ENCODE measurements at regions not wholly inside any gene's neighbourhood (a gene's known extent, or its start where the extent isn't known, plus 50 kb on each side); places are given as distances from the start of the nearest gene placed in this dataset.
"Not testable (repeated sequence)": the region's sequence is repeated elsewhere in the genome, so short reads cannot be mapped to it uniquely, and the experiment has no call there.

DNA sequence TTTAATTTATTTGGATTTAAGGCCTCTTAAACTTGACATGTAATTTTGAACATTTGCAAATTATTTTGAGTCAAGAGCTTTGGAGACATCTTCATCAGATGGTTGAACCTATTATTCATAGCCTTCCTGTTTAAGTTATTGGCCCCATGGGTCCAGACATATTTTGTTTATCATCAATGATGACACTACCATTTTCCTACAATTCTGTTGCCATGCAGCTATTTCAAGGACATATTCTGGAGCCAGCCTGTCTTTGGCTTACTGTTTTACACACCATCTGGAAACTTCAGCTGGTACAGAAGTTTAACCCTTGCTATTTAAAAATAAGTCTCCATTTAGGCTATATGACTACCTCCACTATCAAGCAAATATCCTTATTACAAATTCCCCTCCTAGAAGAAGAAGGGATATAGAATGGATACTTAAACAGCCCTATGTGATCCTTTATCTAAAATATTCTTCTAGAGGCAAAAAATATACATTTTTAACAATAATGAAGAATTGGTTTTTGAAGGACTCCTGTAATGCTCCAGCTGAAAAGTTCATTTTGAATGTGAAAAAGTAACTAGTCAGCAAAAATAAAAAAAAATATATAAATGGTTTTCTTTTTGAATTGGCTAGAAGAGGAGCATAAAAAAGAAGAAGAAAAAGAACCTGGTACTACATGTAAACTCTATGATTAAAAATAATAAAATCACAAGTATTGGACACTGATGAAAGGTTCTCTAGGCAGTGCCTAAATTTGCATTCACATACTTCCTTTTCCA, 544.0 kb upstream of the HS3ST5 start:
- no peak for DNase-seq

DNA sequence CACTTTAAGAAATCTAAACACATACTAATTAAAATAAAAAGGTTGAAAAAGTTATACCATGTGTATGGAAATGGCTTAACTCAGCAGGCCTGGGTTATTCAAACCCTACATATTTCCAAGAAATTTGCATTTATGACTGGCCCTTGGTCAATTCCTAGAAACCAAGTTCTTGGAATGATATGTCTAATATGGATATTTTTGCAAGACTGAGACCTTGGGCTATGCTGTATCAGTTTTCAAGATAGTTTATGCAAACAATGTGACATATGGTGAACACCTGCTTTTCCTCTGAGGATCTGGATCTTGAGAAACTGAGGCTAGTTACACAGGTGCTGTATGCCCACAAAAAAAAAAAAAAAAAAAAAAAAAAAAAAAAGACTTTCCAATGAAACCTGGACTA, 536.9 kb upstream of the HS3ST5 start:
- no peak for DNase-seq

DNA sequence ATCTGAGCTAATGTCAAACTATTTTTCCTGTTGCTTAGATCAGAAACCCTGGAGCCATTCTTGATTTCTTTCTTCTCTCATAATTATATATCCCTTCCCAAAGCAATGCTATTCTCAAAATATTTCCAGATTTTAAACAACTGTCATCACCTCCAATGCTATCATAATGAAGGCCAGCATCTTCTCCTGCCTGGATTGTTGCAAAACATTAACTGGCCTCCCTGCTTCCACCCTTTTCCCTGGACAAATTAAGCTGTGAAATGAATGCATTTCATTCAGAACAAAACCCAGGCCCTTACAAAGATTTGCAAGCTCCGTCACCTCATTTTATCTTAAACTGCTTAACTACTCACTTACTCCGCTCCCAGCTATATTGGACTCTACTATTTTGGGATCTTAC, 535.3 kb upstream of the HS3ST5 start:
- no peak for DNase-seq

GRCh38 chr6:114874410-114874809, 531.6 kb upstream of the HS3ST5 start:
- no peak for DNase-seq

GRCh38 chr6:114865506-114865905, 522.7 kb upstream of the HS3ST5 start:
- not testable (repeated sequence) for DNase-seq

DNA sequence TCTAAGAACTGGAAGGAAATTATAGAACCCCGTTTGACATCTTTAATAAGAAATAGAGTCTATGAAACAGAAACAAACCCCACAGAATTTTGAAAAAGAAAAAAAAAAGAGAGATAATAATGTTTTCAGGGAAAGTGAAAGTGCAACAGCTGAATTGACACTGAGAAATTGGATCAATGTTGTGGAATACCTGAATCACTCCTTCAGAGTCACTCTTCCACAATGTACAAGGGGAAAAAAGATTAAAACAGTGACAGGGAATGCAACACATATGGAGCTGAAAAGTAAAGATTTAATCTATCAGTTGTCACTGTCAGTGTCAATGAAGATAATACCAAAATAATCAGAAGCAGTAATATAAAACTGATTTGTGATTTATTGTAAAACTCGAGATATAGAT, 520.8 kb upstream of the HS3ST5 start:
- DNase-seq = no peak

DNA sequence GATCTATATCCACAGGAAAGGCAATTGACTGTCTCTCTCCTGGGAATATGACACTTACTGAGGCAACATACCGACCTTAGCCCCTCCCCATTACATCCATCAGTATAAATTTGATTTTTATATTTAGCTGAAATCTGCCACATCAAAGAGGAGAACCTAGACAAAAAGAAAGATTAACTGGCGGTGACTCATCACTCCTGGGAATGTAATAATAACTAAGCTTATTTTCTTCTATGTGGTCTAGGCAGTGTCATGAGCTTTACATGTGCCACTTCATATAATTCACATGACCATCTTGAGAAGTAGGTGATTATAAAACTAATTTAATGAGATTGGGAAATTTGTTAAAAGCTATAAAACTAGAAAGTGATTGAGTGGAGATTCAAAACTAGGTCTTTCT, 520.0 kb upstream of the HS3ST5 start:
- no peak for DNase-seq

GRCh38 chr6:114862064-114862463, 519.2 kb upstream of the HS3ST5 start:
- DNase-seq = no peak

DNA sequence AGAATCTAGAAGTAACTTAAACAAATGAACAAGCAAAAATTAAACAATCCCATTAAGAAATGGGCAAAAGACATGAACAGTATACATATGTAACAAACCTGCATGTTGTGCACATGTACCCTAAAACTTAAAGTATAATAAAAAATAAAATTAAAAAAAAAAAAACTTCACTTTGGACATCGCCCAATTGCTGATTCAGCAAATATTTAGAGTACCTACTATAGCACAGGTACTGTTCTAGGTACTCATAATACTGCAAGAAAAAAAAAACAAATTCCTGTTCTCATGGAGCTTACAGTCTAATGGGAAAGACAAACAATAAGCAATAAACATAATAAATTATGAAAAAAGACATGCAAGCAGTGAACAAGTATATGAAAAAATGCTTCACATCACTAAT, 501.5 kb upstream of the HS3ST5 start:
- no peak for DNase-seq

DNA sequence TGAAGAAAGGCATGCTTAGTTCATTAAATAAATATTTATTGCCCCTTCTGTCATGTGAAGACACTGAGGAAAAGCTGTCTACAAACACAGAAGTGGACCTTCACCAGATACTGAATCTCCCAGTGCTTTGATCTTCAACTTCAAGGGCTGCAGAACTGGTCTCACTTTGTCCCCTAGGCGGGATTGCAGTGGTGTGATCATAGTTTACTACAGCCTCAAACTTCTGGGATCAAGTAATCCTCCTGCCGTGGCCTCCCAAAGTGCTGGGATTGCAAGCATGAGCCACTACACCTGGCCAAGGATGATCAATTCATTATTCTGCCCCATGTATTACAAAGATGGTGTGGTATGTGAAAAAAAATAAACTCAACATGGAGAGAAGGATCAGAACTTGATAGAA, 496.2 kb upstream of the HS3ST5 start:
- DNase-seq = no peak

- DNase-seq = no peak
Measured at GRCh38 chr6:114833211-114833610, 490.4 kb upstream of the HS3ST5 start.

DNA sequence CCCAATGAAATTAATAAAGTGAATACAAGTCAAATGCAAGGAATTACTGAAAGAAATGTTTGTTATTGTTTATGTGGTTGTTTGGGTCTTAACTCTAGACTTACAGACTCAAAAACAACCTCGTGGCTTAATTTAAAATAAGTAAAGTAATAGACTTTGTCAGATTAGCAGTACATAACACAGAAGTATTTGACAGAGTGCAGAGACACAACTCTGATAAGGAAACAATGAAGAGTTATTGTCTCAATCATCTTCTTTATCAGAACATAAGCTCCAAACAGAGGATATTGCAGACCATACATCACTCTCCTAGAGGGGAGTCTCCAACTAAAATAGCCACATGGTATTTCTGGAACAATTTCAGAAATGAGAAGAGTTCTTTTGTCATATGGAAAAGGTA, 487.7 kb upstream of the HS3ST5 start:
- no peak for DNase-seq

GRCh38 chr6:114827135-114827534, 484.3 kb upstream of the HS3ST5 start:
- no peak for DNase-seq

DNA sequence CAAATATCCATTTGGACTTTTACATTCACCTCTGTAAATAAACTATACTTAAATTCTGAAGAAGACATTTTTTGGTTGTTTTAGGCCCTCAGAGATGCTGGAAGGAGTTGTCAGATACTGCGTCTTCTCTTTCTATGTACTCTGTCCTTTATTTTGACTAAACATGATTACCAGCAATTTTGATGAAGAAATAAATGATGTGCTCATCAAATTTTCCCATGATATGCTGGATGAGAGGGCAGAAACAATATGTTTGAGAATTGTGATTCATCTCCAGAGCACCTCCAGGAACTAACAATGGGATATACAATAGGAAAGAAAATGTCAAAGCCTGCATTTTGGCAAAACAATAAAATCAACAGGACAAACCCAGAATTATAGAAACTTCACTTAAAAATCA, 481.6 kb upstream of the HS3ST5 start:
- no peak for DNase-seq

DNA sequence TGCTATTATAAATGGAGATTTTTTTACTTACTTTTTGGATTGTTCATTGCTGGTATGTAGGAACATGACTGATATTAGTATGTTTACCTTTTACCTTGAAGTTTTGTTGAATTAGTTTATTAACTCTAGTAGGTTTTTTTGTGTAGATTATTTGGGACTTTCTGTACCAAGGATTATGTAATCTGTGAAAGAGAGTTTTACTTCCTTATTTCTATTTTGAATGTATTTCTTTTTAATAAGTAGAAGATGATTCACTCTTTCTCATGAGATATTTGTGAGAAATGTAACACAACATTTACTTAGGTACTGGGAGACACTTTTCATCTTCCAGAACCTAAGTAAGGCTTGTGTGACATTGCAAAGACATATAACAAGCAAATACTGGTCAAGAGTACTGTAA, 473.9 kb upstream of the HS3ST5 start:
- DNase-seq = no peak

DNA sequence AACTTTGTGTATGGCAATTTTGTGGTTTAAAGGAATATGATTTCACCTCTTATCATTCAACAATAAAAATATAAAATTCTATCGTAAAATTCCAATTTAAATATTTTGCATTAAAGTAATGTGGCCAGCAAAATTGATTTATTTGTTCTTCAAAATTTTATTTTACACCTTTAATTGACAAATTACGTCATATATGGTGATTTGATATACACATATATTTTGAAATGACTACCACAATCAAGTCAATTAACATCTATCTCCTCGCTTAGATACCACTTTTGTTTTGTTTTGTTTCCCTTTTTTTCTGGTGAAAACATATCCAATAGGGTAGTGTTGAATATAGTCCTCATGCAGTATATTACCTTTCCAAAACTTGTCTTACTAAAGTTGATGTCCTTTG, 467.6 kb upstream of the HS3ST5 start:
- DNase-seq = no peak

DNA sequence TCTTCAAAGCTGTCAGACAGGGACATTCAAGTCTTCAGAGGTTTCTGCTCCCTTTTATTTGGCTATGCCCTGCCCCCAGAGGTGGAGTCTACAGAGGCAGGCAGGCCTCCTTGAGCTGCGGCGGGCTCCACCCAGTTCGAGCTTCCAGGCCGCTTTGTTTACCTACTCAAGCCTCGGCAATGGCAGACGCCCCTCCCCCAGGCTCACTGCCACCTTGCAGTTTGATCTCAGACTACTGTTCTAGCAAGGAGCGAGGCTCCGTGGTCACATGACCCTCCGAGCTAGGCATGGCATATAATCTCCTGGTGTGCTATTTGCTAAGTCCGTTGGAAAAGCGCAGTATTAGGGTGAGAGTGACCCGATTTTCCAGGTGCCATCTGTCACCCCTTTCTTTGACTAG, 462.6 kb upstream of the HS3ST5 start:
- DNase-seq = not testable (repeated sequence)

DNA sequence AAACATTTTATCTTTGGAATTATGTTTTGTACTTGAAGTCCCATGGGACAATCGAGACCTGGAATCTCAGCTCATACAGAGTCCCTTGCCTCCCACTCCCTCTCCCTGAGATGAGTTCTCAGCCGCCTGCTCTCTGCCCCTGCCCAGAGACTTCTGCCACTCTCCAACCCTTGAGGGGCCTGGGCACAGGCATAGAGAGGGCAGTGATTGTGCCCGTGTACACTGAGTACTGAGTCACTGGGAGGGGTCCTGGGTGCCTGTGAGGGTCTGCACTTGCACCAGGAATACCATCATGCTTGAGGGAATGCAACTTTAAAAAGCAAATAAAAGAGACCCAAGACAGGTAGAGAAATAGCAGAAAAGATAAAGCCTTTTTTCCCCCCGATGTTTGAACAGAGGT, 453.8 kb upstream of the HS3ST5 start:
- no peak for DNase-seq

GRCh38 chr6:114793428-114793827, 450.6 kb upstream of the HS3ST5 start:
- DNase-seq = no peak

- no peak for DNase-seq
Measured at GRCh38 chr6:114785235-114786127, 442.7 kb upstream of the HS3ST5 start.

- no peak for DNase-seq
Measured at GRCh38 chr6:114783783-114784182, 441.0 kb upstream of the HS3ST5 start.

- no peak for DNase-seq
Measured at GRCh38 chr6:114783083-114783482, 440.3 kb upstream of the HS3ST5 start.

DNA sequence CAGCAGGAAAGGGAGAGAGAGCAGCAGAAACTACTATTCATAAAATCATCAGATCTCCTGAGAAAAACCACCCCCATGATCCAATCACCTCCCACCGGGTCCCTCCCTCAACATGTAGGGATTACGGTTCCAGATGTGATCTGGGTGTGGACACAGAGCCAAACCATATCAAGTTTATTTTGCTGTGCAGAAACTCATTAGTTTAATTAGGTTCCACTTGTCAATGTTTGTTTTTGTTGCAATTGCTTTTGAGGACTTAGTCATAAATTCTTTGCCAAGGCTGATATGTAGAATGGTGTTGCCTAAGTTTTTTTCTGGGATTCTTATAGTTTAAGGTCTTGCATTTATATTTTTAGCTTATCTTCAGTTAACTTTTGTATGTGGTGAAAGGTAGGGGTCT, 422.0 kb upstream of the HS3ST5 start:
- no peak for DNase-seq

- DNase-seq = no peak
Measured at GRCh38 chr6:114762145-114762544, 419.3 kb upstream of the HS3ST5 start.
